ENCODE measurements at regions not wholly inside any gene's neighbourhood (a gene's known extent, or its start where the extent isn't known, plus 50 kb on each side); places are given as distances from the start of the nearest gene placed in this dataset. TPM values are rescaled to one million over a fixed set of nuclear protein-coding genes. Genes with fewer than 3 reads are reported as not detected.

Small RNA genes lying in the stretch of these regions (small RNA-seq; reads per million reads assigned to genes)
- not detected for gene MIR4283-2 (ENCODE audit: insufficient read length, low read depth)
